Liver (tissue), 3 donors: ENCODE measurements at regions not wholly inside any gene's neighbourhood (a gene's known extent, or its start where the extent isn't known, plus 50 kb on each side); places are given as distances from the start of the nearest gene placed in this dataset.

ENCODE experiments used
- RAD21 ChIP-seq, 2 donors: IDR thresholded peaks; 2 replicates each; pipeline ENCODE4 v1.6.1; 2016; ENCODE audit warnings: antibody characterized with exemption in 2 of 2, mild to moderate bottlenecking in 2 of 2
- YY1 ChIP-seq: IDR thresholded peaks from 2 replicates; pipeline ENCODE4 v1.6.1; 2016; ENCODE audit warnings: antibody characterized with exemption, mild to moderate bottlenecking
- TF ChIP-seq, protein P1 (sequence below): IDR thresholded peaks from 2 replicates; pipeline ENCODE4 v1.6.1; 2016; ENCODE audit warnings: antibody characterized with exemption
- TF ChIP-seq, protein P2 (sequence below): fragments of 150-350 bp; IDR thresholded peaks from 2 replicates; pipeline ENCODE4 v1.5.1; 2017; ENCODE audit warnings: improper control_type of control experiment, low read depth, low read length; ENCODE audit not compliant: missing input control
- TF ChIP-seq, protein P3 (sequence below): IDR thresholded peaks from 2 replicates; pipeline ENCODE4 v1.6.1; 2016; ENCODE audit warnings: antibody characterized with exemption
- TF ChIP-seq, protein P4 (sequence below): IDR thresholded peaks from 2 replicates; pipeline ENCODE4 v1.6.1; 2016; ENCODE audit warnings: antibody characterized with exemption, mild to moderate bottlenecking
- donor health status: healthy.
- donor health status: healthy.

DNA sequence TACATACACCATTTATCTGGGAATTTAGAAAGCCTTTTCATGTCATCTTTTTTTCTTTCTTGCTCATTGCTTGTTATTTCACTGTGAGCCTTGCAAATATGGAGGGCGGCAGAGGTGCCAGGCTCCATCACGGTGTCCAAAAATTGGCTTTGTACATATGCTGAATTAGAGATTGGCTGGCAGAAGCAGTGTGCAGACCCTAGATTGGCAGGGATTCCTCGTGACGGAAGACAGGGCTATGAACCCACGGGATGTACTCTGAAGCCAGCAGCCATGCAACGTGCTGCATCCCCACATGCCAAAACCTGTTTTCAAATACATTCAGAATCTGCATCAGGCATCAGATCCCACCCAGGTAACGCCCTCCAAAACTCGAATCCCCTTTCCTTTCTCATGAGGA lies 142.8 kb downstream of the ZIC5 start:
- TF ChIP-seq, protein P1, sequence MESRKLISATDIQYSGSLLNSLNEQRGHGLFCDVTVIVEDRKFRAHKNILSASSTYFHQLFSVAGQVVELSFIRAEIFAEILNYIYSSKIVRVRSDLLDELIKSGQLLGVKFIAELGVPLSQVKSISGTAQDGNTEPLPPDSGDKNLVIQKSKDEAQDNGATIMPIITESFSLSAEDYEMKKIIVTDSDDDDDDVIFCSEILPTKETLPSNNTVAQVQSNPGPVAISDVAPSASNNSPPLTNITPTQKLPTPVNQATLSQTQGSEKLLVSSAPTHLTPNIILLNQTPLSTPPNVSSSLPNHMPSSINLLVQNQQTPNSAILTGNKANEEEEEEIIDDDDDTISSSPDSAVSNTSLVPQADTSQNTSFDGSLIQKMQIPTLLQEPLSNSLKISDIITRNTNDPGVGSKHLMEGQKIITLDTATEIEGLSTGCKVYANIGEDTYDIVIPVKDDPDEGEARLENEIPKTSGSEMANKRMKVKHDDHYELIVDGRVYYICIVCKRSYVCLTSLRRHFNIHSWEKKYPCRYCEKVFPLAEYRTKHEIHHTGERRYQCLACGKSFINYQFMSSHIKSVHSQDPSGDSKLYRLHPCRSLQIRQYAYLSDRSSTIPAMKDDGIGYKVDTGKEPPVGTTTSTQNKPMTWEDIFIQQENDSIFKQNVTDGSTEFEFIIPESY = no peak
- TF ChIP-seq RAD21 (IDR thresholded peaks at IDR 0.05) (no peak), YY1 (no peak)
- TF ChIP-seq, protein P2, sequence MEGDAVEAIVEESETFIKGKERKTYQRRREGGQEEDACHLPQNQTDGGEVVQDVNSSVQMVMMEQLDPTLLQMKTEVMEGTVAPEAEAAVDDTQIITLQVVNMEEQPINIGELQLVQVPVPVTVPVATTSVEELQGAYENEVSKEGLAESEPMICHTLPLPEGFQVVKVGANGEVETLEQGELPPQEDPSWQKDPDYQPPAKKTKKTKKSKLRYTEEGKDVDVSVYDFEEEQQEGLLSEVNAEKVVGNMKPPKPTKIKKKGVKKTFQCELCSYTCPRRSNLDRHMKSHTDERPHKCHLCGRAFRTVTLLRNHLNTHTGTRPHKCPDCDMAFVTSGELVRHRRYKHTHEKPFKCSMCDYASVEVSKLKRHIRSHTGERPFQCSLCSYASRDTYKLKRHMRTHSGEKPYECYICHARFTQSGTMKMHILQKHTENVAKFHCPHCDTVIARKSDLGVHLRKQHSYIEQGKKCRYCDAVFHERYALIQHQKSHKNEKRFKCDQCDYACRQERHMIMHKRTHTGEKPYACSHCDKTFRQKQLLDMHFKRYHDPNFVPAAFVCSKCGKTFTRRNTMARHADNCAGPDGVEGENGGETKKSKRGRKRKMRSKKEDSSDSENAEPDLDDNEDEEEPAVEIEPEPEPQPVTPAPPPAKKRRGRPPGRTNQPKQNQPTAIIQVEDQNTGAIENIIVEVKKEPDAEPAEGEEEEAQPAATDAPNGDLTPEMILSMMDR = no peak
- TF ChIP-seq, protein P3, sequence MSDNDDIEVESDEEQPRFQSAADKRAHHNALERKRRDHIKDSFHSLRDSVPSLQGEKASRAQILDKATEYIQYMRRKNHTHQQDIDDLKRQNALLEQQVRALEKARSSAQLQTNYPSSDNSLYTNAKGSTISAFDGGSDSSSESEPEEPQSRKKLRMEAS = no peak
- TF ChIP-seq, protein P4, sequence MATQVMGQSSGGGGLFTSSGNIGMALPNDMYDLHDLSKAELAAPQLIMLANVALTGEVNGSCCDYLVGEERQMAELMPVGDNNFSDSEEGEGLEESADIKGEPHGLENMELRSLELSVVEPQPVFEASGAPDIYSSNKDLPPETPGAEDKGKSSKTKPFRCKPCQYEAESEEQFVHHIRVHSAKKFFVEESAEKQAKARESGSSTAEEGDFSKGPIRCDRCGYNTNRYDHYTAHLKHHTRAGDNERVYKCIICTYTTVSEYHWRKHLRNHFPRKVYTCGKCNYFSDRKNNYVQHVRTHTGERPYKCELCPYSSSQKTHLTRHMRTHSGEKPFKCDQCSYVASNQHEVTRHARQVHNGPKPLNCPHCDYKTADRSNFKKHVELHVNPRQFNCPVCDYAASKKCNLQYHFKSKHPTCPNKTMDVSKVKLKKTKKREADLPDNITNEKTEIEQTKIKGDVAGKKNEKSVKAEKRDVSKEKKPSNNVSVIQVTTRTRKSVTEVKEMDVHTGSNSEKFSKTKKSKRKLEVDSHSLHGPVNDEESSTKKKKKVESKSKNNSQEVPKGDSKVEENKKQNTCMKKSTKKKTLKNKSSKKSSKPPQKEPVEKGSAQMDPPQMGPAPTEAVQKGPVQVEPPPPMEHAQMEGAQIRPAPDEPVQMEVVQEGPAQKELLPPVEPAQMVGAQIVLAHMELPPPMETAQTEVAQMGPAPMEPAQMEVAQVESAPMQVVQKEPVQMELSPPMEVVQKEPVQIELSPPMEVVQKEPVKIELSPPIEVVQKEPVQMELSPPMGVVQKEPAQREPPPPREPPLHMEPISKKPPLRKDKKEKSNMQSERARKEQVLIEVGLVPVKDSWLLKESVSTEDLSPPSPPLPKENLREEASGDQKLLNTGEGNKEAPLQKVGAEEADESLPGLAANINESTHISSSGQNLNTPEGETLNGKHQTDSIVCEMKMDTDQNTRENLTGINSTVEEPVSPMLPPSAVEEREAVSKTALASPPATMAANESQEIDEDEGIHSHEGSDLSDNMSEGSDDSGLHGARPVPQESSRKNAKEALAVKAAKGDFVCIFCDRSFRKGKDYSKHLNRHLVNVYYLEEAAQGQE = no peak
